Endodermal cell (in vitro differentiated cells): ENCODE measurements at regions not wholly inside any gene's neighbourhood (a gene's known extent, or its start where the extent isn't known, plus 50 kb on each side); places are given as distances from the start of the nearest gene placed in this dataset.

Source experiments
- DNase-seq: peaks from one replicate; pipeline ENCODE4 v3.0.0-alpha.2; 2017
- H3K27ac ChIP-seq: 2 replicates; pipeline ENCODE4 v1.5.1; 2013; ENCODE audit warnings: mild to moderate bottlenecking, low read depth, low read length, moderate library complexity
- H3K27me3 ChIP-seq: 2 replicates; pipeline ENCODE4 v1.6.1; 2013; ENCODE audit warnings: mild to moderate bottlenecking, low read length, moderate library complexity; ENCODE audit not compliant: insufficient read depth, control insufficient read depth, poor library complexity, severe bottlenecking
- H3K36me3 ChIP-seq: 2 replicates; pipeline ENCODE4 v1.7.0; 2013; ENCODE audit warnings: mild to moderate bottlenecking, low read length, moderate library complexity; ENCODE audit not compliant: control insufficient read depth, insufficient read depth
- H3K4me1 ChIP-seq: one replicate; pipeline ENCODE4 v1.7.0; 2013; ENCODE audit warnings: low read length; ENCODE audit not compliant: control insufficient read depth, insufficient read depth
- H3K4me3 ChIP-seq: 2 replicates; pipeline ENCODE4 v1.5.1; 2013; ENCODE audit warnings: mild to moderate bottlenecking, low read length, moderate library complexity
- H3K9ac ChIP-seq: 2 replicates; pipeline ENCODE4 v1.6.1; 2013; ENCODE audit warnings: mild to moderate bottlenecking, low read length, moderate library complexity; ENCODE audit not compliant: poor library complexity, severe bottlenecking; ENCODE audit errors: extremely low read depth
- H3K9me3 ChIP-seq: 2 replicates; pipeline ENCODE4 v1.6.1; 2013; ENCODE audit warnings: mild to moderate bottlenecking, low read length, moderate library complexity; ENCODE audit not compliant: control insufficient read depth
- H3K27ac Mint-ChIP-seq: 2 replicates; pipeline ENCODE4 v1.8.0; 2020; ENCODE audit warnings: mixed read lengths
- H3K27me3 Mint-ChIP-seq: 2 replicates; pipeline ENCODE4 v1.8.0; 2021; ENCODE audit warnings: mild to moderate bottlenecking, mixed read lengths; ENCODE audit not compliant: insufficient read depth
- H3K36me3 Mint-ChIP-seq: 2 replicates; pipeline ENCODE4 v1.8.0; 2020; ENCODE audit warnings: low read depth, mixed read lengths
- H3K4me1 Mint-ChIP-seq: 2 replicates; pipeline ENCODE4 v1.8.0; 2020; ENCODE audit warnings: mixed read lengths
- H3K4me3 Mint-ChIP-seq: 2 replicates; pipeline ENCODE4 v1.8.0; 2020; ENCODE audit warnings: mild to moderate bottlenecking, moderate library complexity, mixed read lengths
- H3K9me3 Mint-ChIP-seq: 2 replicates; pipeline ENCODE4 v1.8.0; 2020; ENCODE audit warnings: mild to moderate bottlenecking, mixed read lengths
- CTCF ChIP-seq: fragments of 200-600 bp; sonication (generic); conservative IDR thresholded peaks from 2 replicates; pipeline ENCODE4 v1.5.0; 2021; ENCODE audit warnings: antibody characterized with exemption, mild to moderate bottlenecking
- WGBS, 2 experiments: methylation state at CpG; one replicate each; pipeline versions ENCODE4 v1.1.5 to v1.1.7; 2013; ENCODE audit warnings: missing lambda C conversion rate in 2 of 2, mixed read lengths in 1 of 2; ENCODE audit not compliant: insufficient coverage in 1 of 2, insufficient read length in 1 of 2; 5-methylcytosine and 5-hydroxymethylcytosine counted together

- no peaks in the 10 kb centered on the region for H3K27me3 ChIP-seq
- peaks cover under 1% of the 10 kb centered on the region for H3K9me3 ChIP-seq
- 92% methylated on average over 1 of the region's 1 CpG; no CpG with 5 or more reads in 1 of the 2 experiments for WGBS, 2 experiments
- Mint-ChIP-seq H3K36me3 (no peaks in the 10 kb centered on the region), H3K9me3 (no peaks in the 10 kb centered on the region), H3K4me3 (no peak overlapping the region), H3K27me3 (no peaks in the 10 kb centered on the region), H3K4me1 (no peaks in the 10 kb centered on the region), H3K27ac (no peak overlapping the region)
- no peak for DNase-seq
- H3K9ac ChIP-seq = no peak overlapping the region
- TF ChIP-seq CTCF = no peak
- no peak overlapping the region for H3K27ac ChIP-seq
- H3K4me3 ChIP-seq = no peak overlapping the region
- no peaks in the 10 kb centered on the region for H3K36me3 ChIP-seq
- H3K4me1 ChIP-seq = no peaks in the 10 kb centered on the region
These were observed 102.8 kb downstream of the HMHB1 start for GRCh38 chr5:143914756-143915155.

- no peak overlapping the region for H3K27ac Mint-ChIP-seq
These were observed 104.5 kb downstream of the HMHB1 start for GRCh38 chr5:143916451-143916850.

DNA sequence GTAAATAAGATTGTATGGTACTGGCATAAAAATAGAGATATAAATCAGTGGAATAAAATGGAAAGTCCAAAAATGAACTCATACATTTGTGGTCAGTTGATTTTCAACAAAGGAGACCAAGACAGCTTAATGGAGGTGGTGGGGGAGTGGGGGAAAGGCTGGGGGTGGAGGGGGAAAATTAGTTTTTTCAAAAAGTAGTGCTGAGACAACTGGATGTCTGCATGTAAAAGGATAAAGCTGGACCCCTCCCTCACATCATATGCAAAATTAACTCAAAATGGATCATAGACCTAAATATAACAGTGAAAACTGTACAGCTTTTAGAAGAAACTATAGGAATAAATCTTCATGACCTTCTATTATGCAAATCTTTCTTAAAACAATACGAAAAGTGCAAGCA, 107.0 kb downstream of the HMHB1 start:
- peaks cover 4% of the 10 kb centered on the region for H3K9me3 ChIP-seq
- no peaks in the 10 kb centered on the region for H3K27me3 ChIP-seq
- H3K9me3 Mint-ChIP-seq = no peaks in the 10 kb centered on the region
- H3K27me3 Mint-ChIP-seq = no peaks in the 10 kb centered on the region
- H3K27ac Mint-ChIP-seq = no peak overlapping the region
- peaks cover 9% of the 10 kb centered on the region for H3K4me1 ChIP-seq
- 100% methylated on average over 1 of the region's 1 CpG; no CpG with 5 or more reads in 1 of the 2 experiments for WGBS, 2 experiments
- H3K27ac ChIP-seq = no peak overlapping the region
- H3K4me3 ChIP-seq = no peak overlapping the region
- no peak for TF ChIP-seq CTCF
- H3K4me1 Mint-ChIP-seq = peaks cover 17% of the 10 kb centered on the region
- no peak for DNase-seq
- no peak overlapping the region for H3K9ac ChIP-seq
- no peak overlapping the region for H3K4me3 Mint-ChIP-seq
- no peaks in the 10 kb centered on the region for H3K36me3 Mint-ChIP-seq
- H3K36me3 ChIP-seq = no peaks in the 10 kb centered on the region

More at GRCh38 chr5:143916451-143916850, 104.5 kb downstream of the HMHB1 start:
- H3K36me3 Mint-ChIP-seq = no peaks in the 10 kb centered on the region
- Histone ChIP-seq H3K36me3 (no peaks in the 10 kb centered on the region), H3K4me1 (no peaks in the 10 kb centered on the region), H3K9ac (no peak overlapping the region), H3K9me3 (peaks cover 4% of the 10 kb centered on the region), H3K4me3 (no peak overlapping the region), H3K27ac (no peak overlapping the region), H3K27me3 (no peaks in the 10 kb centered on the region)
- no peak overlapping the region for H3K4me3 Mint-ChIP-seq
- H3K9me3 Mint-ChIP-seq = no peaks in the 10 kb centered on the region
- no peaks in the 10 kb centered on the region for H3K4me1 Mint-ChIP-seq
- DNase-seq = no peak
- no peak for TF ChIP-seq CTCF
- H3K27me3 Mint-ChIP-seq = no peaks in the 10 kb centered on the region
- WGBS, 2 experiments = 85 to 100% methylated on average over 2 of the region's 2 CpGs
